Parathyroid adenoma (tissue), 2 donors: ENCODE measurements at regions not wholly inside any gene's neighbourhood (a gene's known extent, or its start where the extent isn't known, plus 50 kb on each side); places are given as distances from the start of the nearest gene placed in this dataset.

ENCODE experiments used
- H2AFZ ChIP-seq: fragments of 300-600 bp; sonication (generic); one replicate; pipeline ENCODE4 v1.7.0; 2017; ENCODE audit warnings: antibody characterized with exemption, mild to moderate bottlenecking
- H3K27ac ChIP-seq: fragments of 300-600 bp; sonication (generic); one replicate; pipeline ENCODE4 v1.7.0; 2017
- H3K27me3 ChIP-seq: fragments of 300-600 bp; sonication (generic); one replicate; pipeline ENCODE4 v1.7.0; 2017; ENCODE audit warnings: low read length; ENCODE audit not compliant: control insufficient read depth, insufficient read depth
- H3K36me3 ChIP-seq: fragments of 300-600 bp; sonication (generic); one replicate; pipeline ENCODE4 v1.7.0; 2017; ENCODE audit warnings: low read length; ENCODE audit not compliant: control insufficient read depth, insufficient read depth
- H3K4me1 ChIP-seq: fragments of 300-600 bp; sonication (generic); one replicate; pipeline ENCODE4 v1.7.0; 2017; ENCODE audit warnings: control low read depth
- H3K4me2 ChIP-seq: fragments of 300-600 bp; sonication (generic); one replicate; pipeline ENCODE4 v1.7.0; 2017; ENCODE audit warnings: low read length
- H3K4me3 ChIP-seq: fragments of 300-600 bp; sonication (generic); one replicate; pipeline ENCODE4 v1.7.0; 2017; ENCODE audit warnings: low read depth, low read length
- H3K79me2 ChIP-seq: fragments of 300-600 bp; sonication (generic); one replicate; pipeline ENCODE4 v1.7.0; 2017; ENCODE audit warnings: control low read depth
- H3K9ac ChIP-seq: fragments of 300-600 bp; sonication (generic); one replicate; pipeline ENCODE4 v1.7.0; 2017; ENCODE audit warnings: mild to moderate bottlenecking
- H3K9me3 ChIP-seq: fragments of 300-600 bp; sonication (generic); one replicate; pipeline ENCODE4 v1.7.0; 2017; ENCODE audit warnings: low read length; ENCODE audit not compliant: control insufficient read depth
- TF ChIP-seq, protein P1 (sequence below): fragments of 300-600 bp; sonication (generic); IDR thresholded peaks from one replicate; pipeline ENCODE4 v1.7.0; 2017; ENCODE audit warnings: antibody characterized with exemption, mild to moderate bottlenecking
- donor health status: primary hyperparathyroidism.

DNA sequence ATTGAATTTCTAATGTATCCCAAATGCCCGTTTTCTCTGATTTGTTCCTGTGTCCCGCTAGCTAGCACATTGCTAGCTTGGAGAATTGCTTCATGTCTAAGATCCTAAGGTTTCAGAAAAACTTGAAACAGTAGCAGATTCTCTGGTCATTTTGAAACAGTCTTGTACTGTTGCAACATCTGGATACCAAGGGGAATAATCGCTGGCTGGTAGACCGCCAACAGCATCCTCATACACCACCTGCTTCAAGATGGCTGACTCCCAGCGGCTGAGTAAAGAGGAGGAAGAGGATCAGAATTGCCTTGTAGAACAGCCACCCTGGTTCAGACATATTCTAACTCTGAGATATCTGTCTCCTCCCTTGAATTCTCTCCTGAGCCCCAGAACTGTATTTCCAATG, 226.7 kb upstream of the ELAC2 start:
- Histone ChIP-seq H3K4me1 (no peaks in the 10 kb centered on the region), H3K27me3 (no peaks in the 10 kb centered on the region), H3K4me3 (no peak overlapping the region), H3K9ac (no peak overlapping the region), H3K27ac (no peak overlapping the region), H3K79me2 (no peaks in the 10 kb centered on the region), H3K36me3 (no peaks in the 10 kb centered on the region), H2AFZ (no peak overlapping the region), H3K9me3 (no peaks in the 10 kb centered on the region), H3K4me2 (no peak overlapping the region)
- TF ChIP-seq, protein P1, sequence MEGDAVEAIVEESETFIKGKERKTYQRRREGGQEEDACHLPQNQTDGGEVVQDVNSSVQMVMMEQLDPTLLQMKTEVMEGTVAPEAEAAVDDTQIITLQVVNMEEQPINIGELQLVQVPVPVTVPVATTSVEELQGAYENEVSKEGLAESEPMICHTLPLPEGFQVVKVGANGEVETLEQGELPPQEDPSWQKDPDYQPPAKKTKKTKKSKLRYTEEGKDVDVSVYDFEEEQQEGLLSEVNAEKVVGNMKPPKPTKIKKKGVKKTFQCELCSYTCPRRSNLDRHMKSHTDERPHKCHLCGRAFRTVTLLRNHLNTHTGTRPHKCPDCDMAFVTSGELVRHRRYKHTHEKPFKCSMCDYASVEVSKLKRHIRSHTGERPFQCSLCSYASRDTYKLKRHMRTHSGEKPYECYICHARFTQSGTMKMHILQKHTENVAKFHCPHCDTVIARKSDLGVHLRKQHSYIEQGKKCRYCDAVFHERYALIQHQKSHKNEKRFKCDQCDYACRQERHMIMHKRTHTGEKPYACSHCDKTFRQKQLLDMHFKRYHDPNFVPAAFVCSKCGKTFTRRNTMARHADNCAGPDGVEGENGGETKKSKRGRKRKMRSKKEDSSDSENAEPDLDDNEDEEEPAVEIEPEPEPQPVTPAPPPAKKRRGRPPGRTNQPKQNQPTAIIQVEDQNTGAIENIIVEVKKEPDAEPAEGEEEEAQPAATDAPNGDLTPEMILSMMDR: no peak

DNA sequence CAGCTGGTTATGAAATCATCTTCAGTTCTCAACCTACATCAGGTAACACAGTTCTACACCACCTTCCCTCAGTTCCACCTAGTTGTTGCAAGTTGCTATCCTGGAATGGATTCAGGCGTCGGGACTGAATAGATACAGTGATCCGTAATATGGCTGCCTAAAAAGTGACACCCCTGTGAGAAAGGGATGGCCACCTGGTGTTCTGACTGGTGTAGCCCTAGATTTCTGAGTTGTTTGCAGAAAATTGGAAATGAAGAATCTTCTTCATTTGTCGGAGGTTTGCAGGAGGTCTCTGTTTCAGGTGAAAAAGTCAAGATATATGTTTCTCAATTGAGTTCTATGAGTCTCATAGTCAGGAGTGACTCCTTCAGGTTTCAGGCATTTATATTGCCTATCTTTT, 225.8 kb upstream of the ELAC2 start:
- no peak overlapping the region for H2AFZ ChIP-seq
- no peaks in the 10 kb centered on the region for H3K79me2 ChIP-seq
- H3K9ac ChIP-seq: no peak overlapping the region
- no peak overlapping the region for H3K4me2 ChIP-seq
- H3K27ac ChIP-seq: no peak overlapping the region
- H3K9me3 ChIP-seq: no peaks in the 10 kb centered on the region
- no peaks in the 10 kb centered on the region for H3K36me3 ChIP-seq
- H3K27me3 ChIP-seq: no peaks in the 10 kb centered on the region
- no peaks in the 10 kb centered on the region for H3K4me1 ChIP-seq
- H3K4me3 ChIP-seq: no peak overlapping the region
- TF ChIP-seq, protein P1: no peak

DNA sequence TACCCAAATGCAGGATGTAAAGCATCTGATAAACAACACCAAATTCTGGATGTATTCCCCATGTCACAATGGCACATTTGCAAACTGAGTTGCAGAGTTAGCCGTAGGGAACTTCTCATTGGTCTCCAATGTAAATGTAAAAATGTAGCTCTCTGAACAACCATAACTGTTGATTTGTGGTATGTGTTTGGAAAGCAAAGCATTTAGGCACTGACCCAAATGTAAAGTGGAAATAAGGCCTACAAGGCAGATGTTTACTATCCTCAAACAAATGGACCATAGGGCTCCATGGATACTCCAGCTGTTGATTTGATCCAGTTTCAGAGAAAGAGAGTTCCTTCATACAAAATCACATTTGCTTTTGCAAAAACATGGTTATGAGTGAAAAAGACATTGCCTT, 223.0 kb upstream of the ELAC2 start:
- H3K79me2 ChIP-seq: no peaks in the 10 kb centered on the region
- no peak overlapping the region for H3K27ac ChIP-seq
- TF ChIP-seq, protein P1: no peak
- H3K4me2 ChIP-seq: no peak overlapping the region
- H3K4me1 ChIP-seq: no peaks in the 10 kb centered on the region
- no peaks in the 10 kb centered on the region for H3K27me3 ChIP-seq
- H3K9ac ChIP-seq: no peak overlapping the region
- no peak overlapping the region for H3K4me3 ChIP-seq
- no peak overlapping the region for H2AFZ ChIP-seq
- no peaks in the 10 kb centered on the region for H3K36me3 ChIP-seq
- H3K9me3 ChIP-seq: no peaks in the 10 kb centered on the region

DNA sequence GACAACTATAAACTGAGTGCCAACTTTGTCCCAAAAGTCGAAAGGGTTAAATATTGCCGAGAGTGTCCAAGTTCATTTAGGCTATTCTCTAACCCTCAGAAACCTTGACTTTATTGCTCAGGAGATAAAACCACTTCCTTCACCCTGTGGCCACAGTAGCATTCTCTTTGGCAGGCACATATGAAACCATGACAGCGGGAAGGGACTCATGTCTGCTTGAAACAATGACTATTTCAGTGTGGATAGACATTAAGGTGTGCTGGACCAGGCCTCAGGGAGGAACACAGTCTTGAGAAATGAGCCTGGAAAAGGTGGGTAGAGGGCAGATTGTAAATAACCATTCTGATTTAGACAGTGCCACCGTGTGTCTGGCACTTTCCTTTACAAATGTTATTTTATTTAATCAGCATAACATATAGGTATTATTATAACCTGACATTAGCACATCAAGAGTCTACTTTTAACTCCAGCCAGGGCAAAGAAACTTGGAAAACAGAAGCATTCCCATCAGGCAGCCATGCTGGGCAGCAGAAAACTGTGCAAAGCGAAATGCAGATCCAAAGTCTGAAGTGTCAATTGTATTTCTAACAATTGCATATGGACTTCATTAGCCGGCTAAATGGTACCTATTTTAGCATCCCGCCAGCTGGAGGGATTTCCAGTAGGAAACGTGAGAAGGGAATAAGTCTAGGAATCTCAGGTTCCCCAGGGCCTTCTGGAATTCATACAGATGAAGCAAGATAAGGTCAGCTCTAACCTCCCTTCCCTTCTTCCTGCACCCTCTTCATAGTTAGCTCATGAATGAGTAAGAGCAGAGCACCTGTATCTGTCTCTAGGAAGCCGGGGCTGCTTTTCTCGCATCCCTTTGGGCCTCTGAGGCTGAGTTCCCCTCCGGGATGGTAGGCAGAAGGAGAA, 212.8 kb upstream of the ELAC2 start:
- no peak overlapping the region for H3K9ac ChIP-seq
- TF ChIP-seq, protein P1: no peak
- H3K36me3 ChIP-seq: no peaks in the 10 kb centered on the region
- H3K27me3 ChIP-seq: no peaks in the 10 kb centered on the region
- no peaks in the 10 kb centered on the region for H3K4me1 ChIP-seq
- no peak overlapping the region for H3K4me3 ChIP-seq
- H2AFZ ChIP-seq: no peak overlapping the region
- no peaks in the 10 kb centered on the region for H3K9me3 ChIP-seq
- H3K79me2 ChIP-seq: no peaks in the 10 kb centered on the region
- no peak overlapping the region for H3K4me2 ChIP-seq
- H3K27ac ChIP-seq: no peak overlapping the region

DNA sequence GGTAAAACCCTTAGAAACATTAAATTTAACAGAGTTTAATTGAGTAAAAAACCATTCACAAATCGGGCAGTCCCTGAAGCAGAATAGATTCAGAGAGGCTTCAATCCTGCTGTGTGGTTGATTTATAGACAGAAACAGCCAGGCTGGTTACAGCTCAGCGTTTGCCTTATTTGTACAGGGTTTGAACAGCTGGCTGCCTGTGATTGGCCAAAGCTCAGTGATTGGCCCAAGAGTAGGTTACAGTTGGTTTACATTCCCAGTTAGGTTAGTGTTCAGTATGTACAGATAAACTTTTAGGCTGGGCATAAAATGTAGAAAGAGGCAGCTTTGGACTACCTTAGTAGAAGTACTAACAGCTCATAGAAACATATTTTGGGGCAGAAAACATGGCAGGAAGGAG, 210.4 kb upstream of the ELAC2 start:
- Histone ChIP-seq H3K36me3 (no peaks in the 10 kb centered on the region), H3K9ac (no peak overlapping the region), H3K9me3 (no peaks in the 10 kb centered on the region), H3K79me2 (no peaks in the 10 kb centered on the region), H3K27ac (no peak overlapping the region), H3K4me3 (no peak overlapping the region), H3K4me2 (no peak overlapping the region), H2AFZ (no peak overlapping the region), H3K4me1 (no peaks in the 10 kb centered on the region), H3K27me3 (no peaks in the 10 kb centered on the region)
- TF ChIP-seq, protein P1: no peak
